GM12891 (cell line): ENCODE measurements at regions not wholly inside any gene's neighbourhood (a gene's known extent, or its start where the extent isn't known, plus 50 kb on each side); places are given as distances from the start of the nearest gene placed in this dataset.

ENCODE experiments used
- DNase-seq: peaks from one replicate; pipeline ENCODE4 v3.0.0; 2011; ENCODE audit warnings: low spot score; ENCODE audit not compliant: insufficient read length
- FAIRE-seq: peaks from 2 replicates; lab custom pipeline; 2011; peaks lifted over from hg19 to GRCh38; lab: Jason Lieb, UNC
- PAX5 ChIP-seq: IDR thresholded peaks from 2 replicates; pipeline ENCODE4 v1.6.1; 2011; ENCODE audit warnings: low read length, moderate library complexity, mild to moderate bottlenecking; ENCODE audit not compliant: insufficient read depth, severe bottlenecking
- POLR2A ChIP-seq: IDR thresholded peaks from 2 replicates; pipeline ENCODE4 v1.6.1; 2011; ENCODE audit warnings: low read depth, low read length, control low read depth
- POLR2AphosphoS5 ChIP-seq: IDR thresholded peaks from 2 replicates; pipeline ENCODE4 v1.6.1; 2011; ENCODE audit warnings: low read depth, low read length, control low read depth
- POU2F2 ChIP-seq: IDR thresholded peaks from 2 replicates; pipeline ENCODE4 v1.6.1; 2011; ENCODE audit warnings: low read depth, mild to moderate bottlenecking, control low read depth, low read length, moderate library complexity
- SPI1 ChIP-seq: IDR thresholded peaks from 2 replicates; pipeline ENCODE4 v1.6.1; 2011; ENCODE audit warnings: low read depth, low read length, control low read depth
- TAF1 ChIP-seq: IDR thresholded peaks from 2 replicates; pipeline ENCODE4 v1.6.1; 2011; ENCODE audit warnings: low read depth, low read length, control low read depth

DNA sequence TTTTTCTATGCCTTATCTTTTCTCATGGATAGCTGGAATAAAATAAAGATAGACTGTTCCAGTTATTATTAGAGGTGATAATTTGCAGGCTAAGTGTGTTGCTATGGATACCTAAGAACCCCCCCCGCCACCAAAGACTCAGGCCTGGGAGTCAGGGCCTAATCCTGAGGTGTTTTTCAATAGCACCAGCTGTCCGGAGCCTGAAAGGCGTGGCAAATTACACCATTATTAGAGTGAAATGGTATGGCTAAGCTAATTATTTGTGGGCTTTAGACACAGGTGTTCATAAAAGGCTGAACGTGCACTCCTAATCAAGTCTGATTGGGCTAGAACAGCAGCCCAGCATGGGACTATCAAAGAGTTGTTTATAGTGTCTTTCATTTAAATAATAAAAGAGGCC, 293.2 kb upstream of the DCC start:
- DNase-seq (no peak), FAIRE-seq (no peak)
- TF ChIP-seq TAF1, result no peak

DNA sequence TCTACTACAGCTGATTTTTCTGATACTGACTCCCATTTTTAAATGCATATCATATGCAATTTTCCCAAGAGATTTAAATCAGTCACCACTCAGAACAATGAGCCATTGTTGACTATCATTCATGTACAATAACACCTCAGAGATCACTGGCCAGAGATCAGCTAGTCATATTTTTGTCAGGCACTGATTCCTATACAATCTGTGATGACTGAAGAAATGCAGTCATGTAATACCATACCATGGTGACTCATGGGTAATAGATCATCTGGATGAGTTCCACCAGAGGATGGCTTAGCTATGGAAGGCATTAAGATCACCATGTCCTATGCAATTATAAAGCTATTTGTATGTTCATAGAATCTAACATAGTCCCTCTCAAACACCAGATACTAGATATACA, 285.7 kb upstream of the DCC start:
- FAIRE-seq, result no peak
- no peak for TF ChIP-seq POU2F2
- TF ChIP-seq SPI1, result no peak
- no peak for TF ChIP-seq PAX5
- no peak for TF ChIP-seq TAF1
- no peak for DNase-seq

DNA sequence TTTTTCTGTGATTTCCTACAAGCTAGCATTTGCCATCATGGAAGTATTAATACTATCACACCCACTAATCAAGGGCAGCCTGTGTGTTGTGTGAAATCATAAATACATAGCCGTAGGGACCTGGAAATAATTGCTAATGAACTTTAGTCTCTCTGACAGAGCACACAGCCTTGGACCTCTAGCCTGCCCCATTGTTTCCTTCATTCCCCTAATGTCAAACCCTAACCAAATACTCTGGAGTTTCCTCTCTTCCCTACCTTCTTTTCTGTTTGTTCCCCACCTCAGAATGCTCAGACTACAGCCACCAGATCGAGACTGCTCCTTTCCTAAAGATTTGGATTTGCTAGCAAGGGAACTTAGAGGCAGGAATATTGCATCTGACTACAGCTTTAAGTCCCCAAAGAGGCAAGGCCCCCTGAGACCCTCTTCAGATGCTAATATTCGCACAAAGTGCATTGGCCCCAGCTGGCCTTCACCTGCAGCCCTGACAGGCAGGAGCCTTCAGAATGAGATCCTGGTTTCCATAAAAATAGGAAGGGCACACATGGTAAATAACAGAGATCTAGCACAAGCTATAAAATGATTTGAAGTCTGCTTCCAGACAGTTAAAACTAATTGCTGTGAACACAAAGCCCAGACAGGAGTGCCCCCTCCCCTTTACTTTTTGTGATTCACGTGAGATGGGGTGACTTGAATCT, 279.2 kb upstream of the DCC start:
- DNase-seq, result no peak
- no peak for FAIRE-seq

DNA sequence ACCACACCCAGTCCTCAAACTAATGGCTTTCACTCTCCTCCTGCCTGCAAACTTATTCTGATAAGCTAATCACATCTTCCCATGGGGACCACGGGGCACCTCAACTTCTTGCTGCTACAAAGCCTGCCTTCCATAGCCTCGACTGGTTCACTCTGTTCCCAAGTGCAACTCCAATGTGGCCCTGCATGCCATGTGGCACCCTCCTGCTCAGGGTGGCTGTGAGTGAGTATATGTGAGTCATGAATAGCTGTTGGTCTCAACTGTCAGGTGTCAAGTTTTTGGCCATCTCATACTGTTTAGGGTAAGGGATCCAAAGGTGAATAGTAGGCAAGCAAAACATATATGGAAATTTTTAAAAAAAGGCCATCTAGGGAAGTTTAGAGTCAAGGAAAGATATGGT, 276.1 kb upstream of the DCC start:
- no peak for TF ChIP-seq SPI1
- TF ChIP-seq TAF1, result no peak
- no peak for TF ChIP-seq POLR2AphosphoS5
- no peak for TF ChIP-seq POLR2A
- TF ChIP-seq PAX5, result no peak
- no peak for TF ChIP-seq POU2F2
- no peak for FAIRE-seq
- DNase-seq, result no peak

More for the DNA sequence above, 279.2 kb upstream of the DCC start:
- TF ChIP-seq SPI1, result no peak

DNA sequence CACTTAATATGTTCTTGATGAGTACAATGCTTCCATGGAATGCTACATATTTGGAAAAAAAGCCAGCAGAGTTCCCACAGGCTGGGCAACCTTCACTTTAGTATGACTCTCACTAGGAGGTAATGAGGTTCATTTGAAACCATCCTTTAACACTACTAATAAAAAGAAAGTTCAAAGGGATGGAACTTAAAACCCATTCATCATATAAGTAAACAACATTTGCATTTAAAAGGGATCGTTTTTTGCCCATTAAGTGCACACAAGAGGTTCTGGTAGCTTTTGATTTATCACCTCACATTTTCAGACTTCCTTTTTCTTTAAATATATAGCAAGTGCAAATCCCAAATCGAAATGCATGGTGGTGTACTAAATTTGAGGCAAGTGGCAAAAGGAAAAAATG, 270.8 kb upstream of the DCC start:
- TF ChIP-seq TAF1 (no peak), PAX5 (no peak), POU2F2 (no peak), POLR2A (no peak), SPI1 (no peak), POLR2AphosphoS5 (no peak)
- FAIRE-seq (no peak), DNase-seq (no peak)

DNA sequence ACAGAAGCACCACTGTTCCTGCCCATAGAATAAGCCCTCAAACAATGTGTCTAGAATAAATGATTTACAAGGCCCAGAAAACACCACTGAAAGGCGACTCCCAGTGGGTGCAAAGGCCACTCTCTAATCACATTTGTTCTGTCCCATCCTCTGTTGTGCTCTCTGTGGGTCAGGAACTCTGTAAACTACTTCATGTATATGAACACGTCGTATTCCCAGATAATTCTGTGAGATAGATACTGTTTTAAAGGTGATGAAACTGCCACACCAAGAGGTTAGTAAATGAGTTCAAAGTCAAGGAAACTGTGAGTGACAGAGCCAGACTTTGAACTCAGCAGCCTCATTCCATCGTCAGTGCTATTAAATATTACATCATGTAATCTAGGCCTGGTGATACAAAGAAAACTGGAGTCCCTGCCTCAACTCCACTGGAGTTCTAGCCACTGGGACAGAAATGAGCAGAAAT, 269.7 kb upstream of the DCC start:
- FAIRE-seq (no peak), DNase-seq (no peak)
- TF ChIP-seq POLR2A, result no peak
- TF ChIP-seq TAF1, result no peak
- no peak for TF ChIP-seq SPI1
- no peak for TF ChIP-seq POLR2AphosphoS5
- TF ChIP-seq POU2F2, result no peak

DNA sequence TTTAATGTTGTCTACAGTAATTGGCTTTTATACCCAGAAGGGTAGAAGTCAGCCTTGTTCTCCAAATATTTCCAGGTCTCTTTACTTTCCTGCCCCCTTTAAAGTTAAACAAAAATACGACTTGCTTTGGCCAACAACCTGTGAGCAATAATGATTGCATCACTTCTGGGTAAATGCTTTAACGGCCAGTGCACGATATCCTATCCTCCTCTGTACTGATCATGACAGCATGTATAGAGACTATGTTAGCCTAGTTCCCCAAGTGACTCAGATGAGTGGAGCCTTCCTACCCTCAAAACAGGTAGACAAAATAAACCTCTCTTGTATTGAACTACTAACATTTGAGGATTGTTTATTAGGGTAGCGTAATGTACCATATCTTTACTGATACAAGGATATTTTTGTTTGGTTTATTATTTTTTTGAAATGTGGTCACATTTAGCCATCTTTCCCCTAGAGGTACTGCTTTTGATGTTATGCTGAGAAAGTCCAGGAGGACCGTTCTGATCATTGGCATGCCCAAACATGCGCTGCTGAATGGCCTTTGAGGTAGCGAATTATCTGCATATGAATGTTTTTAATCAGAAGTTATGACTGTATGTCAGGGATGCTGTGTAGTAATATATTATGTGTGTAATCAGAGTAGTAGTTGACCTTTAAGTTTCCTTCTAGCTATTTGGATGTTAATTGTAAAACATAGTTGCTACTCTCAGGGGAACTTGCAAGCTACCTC, 262.6 kb upstream of the DCC start:
- FAIRE-seq (no peak), DNase-seq (no peak)
- TF ChIP-seq POU2F2 (no peak), POLR2A (no peak), PAX5 (no peak), POLR2AphosphoS5 (no peak), SPI1 (no peak), TAF1 (no peak)

DNA sequence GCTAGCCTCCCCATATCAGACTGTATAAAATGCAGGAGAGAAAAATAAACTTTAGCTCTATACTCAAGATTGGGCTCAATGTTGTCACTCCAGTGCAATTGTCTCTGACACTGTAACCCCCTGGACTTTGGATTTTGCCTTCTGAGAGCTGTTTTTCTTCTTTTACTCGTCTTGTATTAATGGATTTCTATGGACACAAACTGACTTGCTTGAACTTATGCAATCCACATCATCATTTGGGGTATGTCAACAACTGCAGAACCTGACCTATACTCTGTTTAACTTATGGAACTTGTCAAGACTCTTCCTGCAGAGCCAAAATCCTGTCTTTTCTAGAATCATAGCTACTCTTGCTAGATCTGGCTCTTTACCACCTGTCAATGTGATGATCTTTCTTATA, 257.8 kb upstream of the DCC start:
- FAIRE-seq, result no peak
- no peak for TF ChIP-seq SPI1
- no peak for TF ChIP-seq POU2F2
- no peak for TF ChIP-seq POLR2AphosphoS5
- no peak for TF ChIP-seq TAF1
- no peak for TF ChIP-seq PAX5
- no peak for TF ChIP-seq POLR2A
- no peak for DNase-seq

DNA sequence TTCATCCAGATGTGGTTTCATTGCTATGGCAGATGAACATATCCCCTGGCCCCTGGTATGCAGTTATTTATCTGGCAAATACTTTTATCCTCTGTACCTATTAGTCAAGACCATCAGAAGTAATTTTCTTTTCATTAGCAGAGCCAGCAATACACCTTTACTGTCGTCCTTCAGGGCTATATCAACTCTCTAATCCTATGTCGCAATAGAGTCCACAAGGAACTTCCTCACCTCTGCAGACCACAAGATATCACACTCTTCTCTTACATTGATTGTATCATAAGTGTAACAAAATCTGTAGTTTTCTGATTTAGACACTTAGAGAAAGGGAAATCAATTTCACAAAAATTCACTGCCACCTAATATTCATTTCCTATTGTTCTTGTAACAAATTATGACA, 252.9 kb upstream of the DCC start:
- no peak for FAIRE-seq
- no peak for DNase-seq
- TF ChIP-seq POLR2A (no peak), POU2F2 (no peak), SPI1 (no peak), TAF1 (no peak), POLR2AphosphoS5 (no peak), PAX5 (no peak)

DNA sequence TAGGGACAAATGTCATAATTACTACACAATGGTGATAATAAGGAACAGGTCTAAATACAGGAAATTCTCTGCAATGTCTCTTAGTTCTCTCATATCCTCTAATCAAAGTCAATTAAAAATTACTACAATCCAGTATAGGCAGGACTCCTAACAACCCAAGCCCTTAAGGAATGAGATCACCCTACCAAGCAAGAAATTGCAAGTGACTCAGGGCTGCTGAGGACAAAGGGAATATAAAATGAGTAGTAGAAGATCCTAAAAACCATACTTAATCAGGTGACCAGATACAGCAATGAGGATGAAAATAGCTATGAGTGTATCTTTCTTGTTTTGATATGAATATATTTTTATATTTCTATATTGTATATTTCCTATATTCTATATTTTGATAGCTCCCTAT, 250.0 kb upstream of the DCC start:
- no peak for DNase-seq
- TF ChIP-seq PAX5, result no peak
- no peak for TF ChIP-seq TAF1
- TF ChIP-seq POLR2AphosphoS5, result no peak
- no peak for TF ChIP-seq POU2F2
- no peak for TF ChIP-seq SPI1
- no peak for FAIRE-seq
